Mesodermal cell (in vitro differentiated cells): ENCODE measurements at regions not wholly inside any gene's neighbourhood (a gene's known extent, or its start where the extent isn't known, plus 50 kb on each side); places are given as distances from the start of the nearest gene placed in this dataset.

Experiments
- H3K27ac ChIP-seq: 2 replicates; pipeline ENCODE4 v1.7.0; 2013; ENCODE audit warnings: mild to moderate bottlenecking, low read depth, low read length, moderate library complexity; ENCODE audit not compliant: severe bottlenecking
- H3K36me3 ChIP-seq: 2 replicates; pipeline ENCODE4 v1.7.1; 2013; ENCODE audit warnings: mild to moderate bottlenecking, low read length, moderate library complexity; ENCODE audit not compliant: control insufficient read depth, insufficient read depth
- H3K4me1 ChIP-seq: one replicate; pipeline ENCODE4 v1.7.1; 2013; ENCODE audit warnings: mild to moderate bottlenecking, low read length; ENCODE audit not compliant: insufficient read depth, control insufficient read depth, poor library complexity, severe bottlenecking
- H3K4me3 ChIP-seq: 2 replicates; pipeline ENCODE4 v1.7.0; 2013; ENCODE audit warnings: low read length, control low read depth, mild to moderate bottlenecking; ENCODE audit not compliant: insufficient read depth, poor library complexity, severe bottlenecking; ENCODE audit errors: extremely low read depth
- H3K9me3 ChIP-seq: 2 replicates; pipeline ENCODE4 v1.7.1; 2013; ENCODE audit warnings: mild to moderate bottlenecking, low read length, moderate library complexity; ENCODE audit not compliant: control insufficient read depth
- WGBS, 2 experiments: methylation state at CpG; one replicate each; pipeline ENCODE4 v1.1.5; 2013; ENCODE audit warnings: missing lambda C conversion rate in 2 of 2; ENCODE audit not compliant: insufficient coverage in 2 of 2; 5-methylcytosine and 5-hydroxymethylcytosine counted together

DNA sequence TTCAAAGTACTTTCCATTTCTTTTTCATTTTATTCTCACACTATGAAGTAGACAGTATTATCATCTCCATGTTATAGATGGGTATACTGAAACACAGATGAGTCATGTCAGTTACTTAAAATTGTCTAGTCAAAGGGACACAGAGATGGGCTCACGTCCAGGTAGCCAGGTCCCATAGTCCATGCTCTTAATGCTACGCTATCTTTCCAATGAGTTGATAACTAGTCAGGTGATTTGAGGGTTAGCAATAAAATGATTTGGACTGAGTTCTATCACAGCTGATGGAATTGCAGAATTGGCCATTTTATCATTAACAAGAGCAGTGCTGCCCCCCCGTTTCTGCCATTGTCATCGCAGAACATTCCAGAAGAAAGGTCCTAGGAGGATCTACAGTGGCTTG lies 318.9 kb downstream of the DLEU7 start:
- no peak overlapping the region for H3K4me3 ChIP-seq
- peaks cover 7% of the 10 kb centered on the region for H3K4me1 ChIP-seq
- H3K36me3 ChIP-seq = no peaks in the 10 kb centered on the region
- no peaks in the 10 kb centered on the region for H3K9me3 ChIP-seq
- no peak overlapping the region for H3K27ac ChIP-seq
- WGBS, 2 experiments = 92 to 96% methylated on average over 3 to 4 of the region's 4 CpGs

DNA sequence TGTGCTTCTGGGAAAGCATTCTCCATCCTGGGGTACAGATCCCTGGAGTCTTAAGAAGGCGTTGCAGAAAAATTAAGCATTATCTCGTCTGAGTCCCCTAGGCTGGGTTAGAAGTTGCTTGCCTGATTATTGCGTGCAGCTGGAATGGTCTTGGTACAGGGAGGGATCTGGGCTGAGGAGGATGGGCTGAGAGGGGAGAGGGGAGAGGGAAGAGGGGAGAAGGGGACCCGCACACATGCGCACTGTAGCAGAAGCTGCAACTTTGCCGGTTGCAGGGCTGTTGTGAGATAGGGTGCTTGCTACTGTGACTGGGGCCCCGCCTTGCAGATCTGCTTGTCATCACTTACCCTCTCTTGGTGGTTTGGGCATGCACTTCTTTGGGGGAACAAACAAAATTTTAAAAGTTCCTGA lies 316.8 kb downstream of the DLEU7 start:
- Histone ChIP-seq H3K27ac (no peak overlapping the region), H3K9me3 (no peaks in the 10 kb centered on the region), H3K36me3 (no peaks in the 10 kb centered on the region), H3K4me1 (peaks cover 6% of the 10 kb centered on the region), H3K4me3 (no peak overlapping the region)
- WGBS, 2 experiments = 89 to 92% methylated on average over 4 to 7 of the region's 7 CpGs

DNA sequence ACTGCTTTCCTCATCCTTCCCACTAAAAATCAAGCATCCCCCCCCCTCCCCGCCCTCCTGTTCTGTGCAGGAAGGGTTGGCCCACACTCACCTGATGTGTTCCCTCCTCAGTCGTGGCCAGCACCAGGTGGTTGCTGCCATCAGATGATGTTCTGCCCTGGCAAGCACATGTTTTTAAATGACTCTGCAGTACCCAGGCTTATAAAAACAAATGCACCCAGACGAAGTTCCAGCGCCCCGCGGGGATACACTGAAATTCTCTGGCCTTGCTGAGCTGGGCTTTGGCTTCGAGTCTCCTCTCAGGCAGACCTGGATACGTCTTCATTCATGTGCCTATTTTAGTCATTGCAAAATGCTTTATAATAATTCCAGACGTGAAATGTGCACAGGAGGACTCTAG lies 316.3 kb downstream of the DLEU7 start:
- H3K4me3 ChIP-seq = no peak overlapping the region
- no peaks in the 10 kb centered on the region for H3K9me3 ChIP-seq
- no peaks in the 10 kb centered on the region for H3K36me3 ChIP-seq
- WGBS, 2 experiments = 73 to 96% methylated on average over 7 of the region's 9 CpGs
- H3K27ac ChIP-seq = no peak overlapping the region
- peaks cover under 1% of the 10 kb centered on the region for H3K4me1 ChIP-seq

DNA sequence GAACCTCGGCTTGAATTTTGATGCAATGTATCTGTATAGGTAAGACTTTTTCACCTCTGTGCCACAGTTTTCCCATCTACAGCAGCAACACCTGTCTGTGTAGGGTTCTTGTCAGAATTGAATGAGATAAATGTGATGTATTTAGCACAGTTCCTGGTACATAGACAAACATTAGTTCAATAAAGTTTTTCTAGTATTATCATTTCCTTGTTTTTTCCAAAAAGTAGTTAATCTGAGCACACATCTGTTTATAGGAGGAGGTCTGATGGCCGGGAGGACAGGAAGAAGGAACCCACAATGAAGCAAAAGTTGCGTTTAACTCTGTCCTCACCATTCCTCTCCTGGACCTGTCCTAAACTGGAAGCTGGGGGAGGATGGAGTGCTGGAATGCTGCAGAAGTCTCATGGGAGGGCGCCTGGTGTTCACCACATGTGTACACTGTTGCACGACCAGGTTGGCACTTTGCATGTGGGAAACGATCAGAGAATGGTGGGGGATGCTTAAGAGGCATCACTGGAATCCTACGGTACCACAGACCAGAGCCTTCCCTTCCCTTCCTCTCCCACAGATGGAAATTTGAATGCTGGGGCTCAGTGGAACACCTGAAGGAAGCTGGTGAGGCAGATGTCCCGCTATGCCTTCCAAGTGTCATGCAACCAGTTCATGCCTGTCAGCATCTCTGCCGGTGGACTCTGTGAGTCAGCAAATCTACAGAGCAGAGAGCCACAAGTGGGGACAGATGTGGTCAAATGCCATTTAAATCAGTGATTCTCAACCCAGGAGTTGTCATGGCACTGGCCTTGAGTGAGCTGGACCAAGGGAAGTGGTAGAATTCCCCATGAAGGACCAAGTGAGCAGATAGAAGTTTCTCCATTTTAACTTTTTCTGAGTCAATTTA lies 315.6 kb downstream of the DLEU7 start:
- 97% methylated on average over 4 to 5 of the region's 9 CpGs for WGBS, 2 experiments
- no peak overlapping the region for H3K4me3 ChIP-seq
- no peaks in the 10 kb centered on the region for H3K4me1 ChIP-seq
- no peaks in the 10 kb centered on the region for H3K36me3 ChIP-seq
- H3K27ac ChIP-seq = no peak overlapping the region
- no peaks in the 10 kb centered on the region for H3K9me3 ChIP-seq

DNA sequence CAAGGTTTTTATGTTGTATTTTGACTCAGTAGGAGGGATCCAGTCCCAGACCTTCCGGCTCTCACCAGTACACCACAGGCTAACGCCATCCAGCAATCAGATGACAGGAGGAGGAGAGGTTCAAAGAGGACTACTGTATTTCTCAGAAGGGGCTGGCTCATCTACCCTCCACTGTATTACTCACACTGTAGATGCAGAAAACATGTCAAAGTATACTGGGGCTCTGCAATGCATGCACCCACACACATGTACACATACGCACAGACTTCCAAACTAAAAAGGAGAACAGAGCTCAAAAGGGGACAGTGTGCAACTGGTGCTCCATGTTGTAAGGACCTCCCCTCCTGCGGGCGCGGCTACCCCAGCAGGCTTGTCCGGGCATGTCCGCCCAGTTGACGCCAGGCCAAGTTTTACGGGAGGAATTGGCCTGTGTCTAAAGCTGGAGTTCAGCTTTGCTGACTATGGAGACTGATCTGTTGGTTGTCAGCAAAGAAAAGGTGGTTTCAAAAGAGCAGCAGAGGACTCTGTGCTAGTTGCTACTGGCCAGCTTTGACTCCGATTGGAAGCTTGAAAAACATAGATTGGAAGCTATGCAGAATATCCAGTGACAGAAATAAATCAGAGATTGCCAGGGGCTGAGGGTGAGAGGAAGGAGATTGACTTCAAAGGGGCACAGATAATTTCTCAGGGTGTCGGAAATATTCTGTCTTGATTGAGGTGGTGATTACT lies 314.2 kb downstream of the DLEU7 start:
- Histone ChIP-seq H3K4me1 (no peaks in the 10 kb centered on the region), H3K36me3 (no peaks in the 10 kb centered on the region), H3K27ac (peak overlapping the region; percentile 87), H3K4me3 (no peak overlapping the region), H3K9me3 (peaks cover 5% of the 10 kb centered on the region)
- 91 to 98% methylated on average over 8 to 10 of the region's 12 CpGs for WGBS, 2 experiments

DNA sequence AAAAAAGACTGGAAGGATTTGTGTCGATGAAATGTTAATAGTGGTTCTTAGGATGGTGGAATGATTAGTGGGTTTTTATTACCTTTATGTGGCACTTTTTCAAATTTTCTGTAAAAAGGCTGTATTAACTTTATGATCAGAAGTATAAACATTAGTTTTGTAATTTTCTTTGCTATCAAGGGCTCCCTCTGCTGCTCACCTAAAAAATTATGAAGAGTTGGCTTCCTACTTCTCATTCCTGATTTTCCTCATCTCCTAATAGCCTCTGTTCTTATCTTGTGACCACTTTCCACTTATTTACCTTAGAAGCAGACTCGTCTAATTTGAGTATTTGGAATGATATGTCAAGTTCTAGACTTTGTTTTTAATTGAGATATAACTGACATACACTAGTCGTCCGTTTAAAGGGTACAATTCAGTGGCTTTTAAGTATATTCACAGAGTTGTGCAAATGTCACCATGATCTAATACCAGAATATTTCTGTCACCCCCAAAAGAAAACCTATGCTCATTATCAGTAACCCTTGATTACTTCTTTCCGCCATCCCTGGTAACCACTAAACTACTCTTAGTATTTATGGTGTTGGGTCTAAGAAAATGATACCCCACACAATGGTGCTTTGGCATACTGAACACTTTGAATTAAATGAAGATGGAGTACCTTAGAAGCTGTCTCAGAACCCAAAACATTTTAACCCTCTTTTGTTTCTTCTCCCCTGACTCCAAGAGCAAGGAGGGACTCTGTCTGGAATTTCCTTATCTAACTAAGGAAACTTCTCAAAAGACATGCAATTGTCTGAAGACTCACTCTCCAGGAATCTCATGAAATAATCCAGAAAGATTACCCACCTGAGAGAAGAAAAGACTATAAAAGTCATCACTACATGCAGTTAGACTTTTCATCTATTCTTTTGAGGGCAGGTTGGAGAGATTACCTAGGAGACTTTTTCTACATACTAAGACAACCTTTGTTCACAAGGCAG lies 311.3 kb downstream of the DLEU7 start:
- Histone ChIP-seq H3K4me1 (peaks cover 5% of the 10 kb centered on the region), H3K27ac (no peak overlapping the region)
- WGBS, 2 experiments = 100% methylated on average over 2 of the region's 5 CpGs; no CpG with 5 or more reads in 1 of the 2 experiments

DNA sequence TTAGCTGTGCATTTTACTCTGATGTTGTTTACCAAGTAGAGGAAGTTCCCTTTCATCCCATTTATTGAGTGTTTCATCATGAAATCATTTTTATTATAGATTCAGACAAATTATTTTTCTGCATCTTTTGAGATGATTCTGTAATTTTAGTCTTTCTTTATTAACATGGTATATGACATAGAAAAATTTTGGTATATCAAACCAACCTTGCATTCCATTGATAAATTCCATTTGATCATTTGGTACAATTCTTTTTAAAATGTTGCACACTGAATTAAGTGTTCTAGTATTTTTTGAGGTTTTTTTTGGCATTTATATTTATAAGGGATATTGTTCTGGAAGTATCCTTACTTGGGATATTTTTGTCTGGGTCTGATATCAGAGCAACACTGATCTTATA lies 308.4 kb downstream of the DLEU7 start:
- H3K9me3 ChIP-seq = peaks cover 25% of the 10 kb centered on the region
- no peak overlapping the region for H3K4me3 ChIP-seq
- peaks cover 5% of the 10 kb centered on the region for H3K4me1 ChIP-seq
- H3K27ac ChIP-seq = no peak overlapping the region
- no peaks in the 10 kb centered on the region for H3K36me3 ChIP-seq

More for the DNA sequence above, 311.3 kb downstream of the DLEU7 start:
- Histone ChIP-seq H3K36me3 (no peaks in the 10 kb centered on the region), H3K4me3 (no peak overlapping the region), H3K9me3 (peaks cover 16% of the 10 kb centered on the region)

DNA sequence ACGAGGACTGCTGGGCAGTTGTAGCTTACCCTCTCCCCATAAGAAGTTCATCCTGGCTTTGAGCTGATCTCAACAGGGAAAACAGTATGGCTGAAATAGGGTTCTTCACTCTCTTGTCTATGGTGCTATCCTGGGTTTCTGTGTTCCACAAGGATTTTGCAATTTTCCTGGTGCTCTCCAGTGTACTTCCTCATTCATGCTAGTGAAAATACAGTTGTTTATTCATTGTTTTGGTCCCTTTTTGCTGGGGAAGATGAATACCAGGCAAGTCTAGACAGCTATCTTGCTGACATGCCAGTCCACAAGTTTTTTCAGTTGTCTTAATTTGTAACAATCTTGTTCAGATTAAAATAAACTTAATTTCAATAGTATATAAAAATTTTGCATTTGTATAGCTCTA lies 306.5 kb downstream of the DLEU7 start:
- 50% methylated on average over 1 of the region's 1 CpG; no CpG with 5 or more reads in 1 of the 2 experiments for WGBS, 2 experiments
- peaks cover 25% of the 10 kb centered on the region for H3K9me3 ChIP-seq
- H3K4me3 ChIP-seq = no peak overlapping the region
- H3K36me3 ChIP-seq = no peaks in the 10 kb centered on the region
- H3K4me1 ChIP-seq = peaks cover 5% of the 10 kb centered on the region
- no peak overlapping the region for H3K27ac ChIP-seq

DNA sequence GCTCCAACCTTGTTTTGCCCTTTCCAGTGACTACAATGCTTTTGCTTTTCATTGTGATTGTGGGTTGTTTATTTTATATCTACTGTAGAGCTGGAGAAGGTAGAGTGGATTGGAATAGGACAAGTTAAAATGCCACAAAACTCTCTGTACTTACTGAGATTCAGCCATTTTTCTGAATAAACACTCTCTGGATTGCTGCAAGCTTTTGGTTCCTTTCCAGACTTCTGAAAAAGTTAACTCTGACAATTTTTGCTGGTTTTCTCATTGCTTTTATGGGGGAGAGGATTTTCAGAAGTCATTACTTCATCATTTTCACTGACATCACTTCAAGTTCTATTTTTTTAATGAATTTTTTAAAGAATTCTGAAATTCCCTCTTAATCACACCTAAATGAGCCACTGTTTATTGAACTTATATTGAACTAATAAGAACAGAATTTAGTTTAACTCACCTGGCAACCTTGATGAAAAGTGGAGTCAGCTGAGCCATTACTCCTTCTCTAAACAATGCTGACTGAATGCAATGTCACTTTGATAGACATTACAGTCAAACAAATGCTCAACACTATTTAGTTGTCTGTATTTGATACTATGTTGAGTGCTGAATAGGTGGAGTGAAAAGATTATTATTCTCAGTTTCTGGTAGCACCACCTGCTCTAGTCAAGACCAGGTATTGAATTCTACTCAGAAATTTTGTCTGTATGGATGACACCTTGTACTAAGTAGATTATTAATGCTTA lies 303.5 kb downstream of the DLEU7 start:
- Histone ChIP-seq H3K36me3 (no peaks in the 10 kb centered on the region), H3K27ac (no peak overlapping the region), H3K9me3 (peaks cover 20% of the 10 kb centered on the region), H3K4me3 (no peak overlapping the region), H3K4me1 (peaks cover 11% of the 10 kb centered on the region)

DNA sequence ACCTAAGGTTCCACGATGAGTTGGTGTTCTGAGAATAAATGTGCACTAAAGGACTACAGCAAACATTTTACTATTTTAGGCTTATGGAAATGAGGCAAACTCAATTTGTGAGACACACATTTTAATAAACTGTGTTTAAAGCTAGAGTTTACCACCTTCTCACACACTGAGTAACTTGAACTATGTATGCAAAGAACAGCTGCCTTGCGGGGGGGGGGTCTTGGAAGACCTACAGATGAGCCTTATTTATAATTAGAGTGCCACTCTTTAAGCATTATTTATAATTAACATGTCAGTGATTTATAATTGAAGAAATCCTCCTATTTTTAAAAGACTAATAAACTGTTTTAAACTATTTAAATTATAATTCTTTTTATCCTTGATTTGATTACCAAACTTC lies 300.4 kb downstream of the DLEU7 start:
- Histone ChIP-seq H3K4me3 (no peak overlapping the region), H3K4me1 (peaks cover 6% of the 10 kb centered on the region), H3K9me3 (peaks cover 9% of the 10 kb centered on the region), H3K27ac (no peak overlapping the region), H3K36me3 (no peaks in the 10 kb centered on the region)
- no CpG with 5 or more reads among the region's 2 CpGs for WGBS, 2 experiments
